ENCODE measurements at regions not wholly inside any gene's neighbourhood (a gene's known extent, or its start where the extent isn't known, plus 50 kb on each side); places are given as distances from the start of the nearest gene placed in this dataset.

DNA sequence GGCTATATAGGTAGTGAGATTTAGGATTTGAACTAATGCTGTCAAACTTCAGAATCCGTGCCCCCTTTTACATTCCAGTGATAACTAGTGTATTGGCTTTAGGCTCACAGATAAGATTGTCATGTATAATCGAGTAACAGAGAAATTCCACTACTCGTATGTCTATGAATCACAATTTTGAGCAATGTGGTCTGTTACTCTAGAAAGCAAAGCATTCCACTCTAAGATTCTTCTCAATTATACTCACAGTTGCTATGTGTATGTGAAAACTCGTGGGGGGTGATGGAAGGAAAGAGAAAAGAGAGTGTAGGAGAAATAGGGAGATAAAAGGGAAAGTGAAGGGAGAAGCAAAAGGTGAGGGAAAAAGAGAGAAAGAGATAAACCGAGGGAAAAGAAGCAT lies 1175.1 kb upstream of the GOT2 start:
- Mint-ChIP-seq H3K9me3 (no peaks in the 10 kb centered on the region), H3K27ac (peak overlapping the region; percentile 57), H3K4me1 (ENCODE audit: low read depth) (peaks cover 44% of the 10 kb centered on the region), H3K4me3 (peak overlapping the region; percentile 58), H3K36me3 (ENCODE audit: low read depth) (no peaks in the 10 kb centered on the region), H3K27me3 (ENCODE audit: insufficient read depth) (no peaks in the 10 kb centered on the region)
- TF ChIP-seq, protein P1, sequence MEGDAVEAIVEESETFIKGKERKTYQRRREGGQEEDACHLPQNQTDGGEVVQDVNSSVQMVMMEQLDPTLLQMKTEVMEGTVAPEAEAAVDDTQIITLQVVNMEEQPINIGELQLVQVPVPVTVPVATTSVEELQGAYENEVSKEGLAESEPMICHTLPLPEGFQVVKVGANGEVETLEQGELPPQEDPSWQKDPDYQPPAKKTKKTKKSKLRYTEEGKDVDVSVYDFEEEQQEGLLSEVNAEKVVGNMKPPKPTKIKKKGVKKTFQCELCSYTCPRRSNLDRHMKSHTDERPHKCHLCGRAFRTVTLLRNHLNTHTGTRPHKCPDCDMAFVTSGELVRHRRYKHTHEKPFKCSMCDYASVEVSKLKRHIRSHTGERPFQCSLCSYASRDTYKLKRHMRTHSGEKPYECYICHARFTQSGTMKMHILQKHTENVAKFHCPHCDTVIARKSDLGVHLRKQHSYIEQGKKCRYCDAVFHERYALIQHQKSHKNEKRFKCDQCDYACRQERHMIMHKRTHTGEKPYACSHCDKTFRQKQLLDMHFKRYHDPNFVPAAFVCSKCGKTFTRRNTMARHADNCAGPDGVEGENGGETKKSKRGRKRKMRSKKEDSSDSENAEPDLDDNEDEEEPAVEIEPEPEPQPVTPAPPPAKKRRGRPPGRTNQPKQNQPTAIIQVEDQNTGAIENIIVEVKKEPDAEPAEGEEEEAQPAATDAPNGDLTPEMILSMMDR (IDR thresholded peaks at IDR 0.05), result no peak
- peak; percentile 20 for DNase-seq

DNA sequence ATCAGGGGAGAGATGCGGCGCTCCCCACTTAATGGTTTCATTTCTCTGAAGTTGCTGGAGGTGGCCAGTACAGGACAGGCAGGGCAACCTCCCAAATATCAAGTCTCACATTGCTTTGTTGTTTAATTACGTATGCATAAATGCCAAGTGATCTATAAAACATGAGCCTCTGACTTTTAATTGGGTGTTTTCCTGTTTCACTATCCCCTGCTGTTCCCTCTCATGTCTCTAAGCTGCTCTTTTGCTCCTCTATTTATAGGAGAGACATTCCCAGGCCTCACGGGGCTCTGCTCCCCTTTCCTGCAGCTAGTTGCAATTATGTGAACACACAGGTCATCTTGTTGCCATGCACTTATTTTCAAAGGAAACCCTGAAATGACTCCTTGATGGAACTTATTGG lies 1173.5 kb upstream of the GOT2 start:
- H3K4me3 Mint-ChIP-seq, result peak overlapping the region; percentile 46; the same call in 1 of the 2 replicates
- TF ChIP-seq, protein P1 (IDR thresholded peaks at IDR 0.05), result no peak
- peaks cover 41% of the 10 kb centered on the region for H3K4me1 Mint-ChIP-seq (ENCODE audit: low read depth)
- no peak for DNase-seq
- H3K9me3 Mint-ChIP-seq, result no peaks in the 10 kb centered on the region
- H3K36me3 Mint-ChIP-seq (ENCODE audit: low read depth), result no peaks in the 10 kb centered on the region
- H3K27ac Mint-ChIP-seq, result no peak overlapping the region
- no peaks in the 10 kb centered on the region for H3K27me3 Mint-ChIP-seq (ENCODE audit: insufficient read depth)

DNA sequence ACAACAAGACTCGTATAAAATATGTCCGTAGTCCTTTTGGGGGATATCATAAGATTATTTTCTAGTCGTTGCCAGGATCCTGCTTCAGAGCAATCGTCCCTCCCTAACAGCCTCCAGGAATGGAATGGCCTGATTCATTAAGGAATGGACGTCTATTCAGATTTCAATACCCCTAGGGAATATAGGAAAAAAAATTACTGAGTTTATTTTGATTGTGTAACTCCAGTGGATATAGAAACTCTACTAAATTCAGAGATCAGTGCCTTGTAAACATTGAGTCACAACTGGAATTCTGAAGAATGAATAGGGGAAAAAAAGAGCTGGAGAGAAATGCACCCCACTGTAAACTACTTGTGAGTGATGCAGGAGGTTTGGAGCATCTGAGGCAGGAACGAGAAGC lies 1171.5 kb upstream of the GOT2 start:
- no peaks in the 10 kb centered on the region for H3K27me3 Mint-ChIP-seq (ENCODE audit: insufficient read depth)
- TF ChIP-seq, protein P1 (IDR thresholded peaks at IDR 0.05), result no peak
- DNase-seq, result peak; percentile 51
- peak overlapping the region; percentile 36; the same call in 1 of the 2 replicates for H3K27ac Mint-ChIP-seq
- no peaks in the 10 kb centered on the region for H3K36me3 Mint-ChIP-seq (ENCODE audit: low read depth)
- peaks cover 39% of the 10 kb centered on the region for H3K4me1 Mint-ChIP-seq (ENCODE audit: low read depth)
- H3K9me3 Mint-ChIP-seq, result no peaks in the 10 kb centered on the region
- H3K4me3 Mint-ChIP-seq, result peak overlapping the region; percentile 48

DNA sequence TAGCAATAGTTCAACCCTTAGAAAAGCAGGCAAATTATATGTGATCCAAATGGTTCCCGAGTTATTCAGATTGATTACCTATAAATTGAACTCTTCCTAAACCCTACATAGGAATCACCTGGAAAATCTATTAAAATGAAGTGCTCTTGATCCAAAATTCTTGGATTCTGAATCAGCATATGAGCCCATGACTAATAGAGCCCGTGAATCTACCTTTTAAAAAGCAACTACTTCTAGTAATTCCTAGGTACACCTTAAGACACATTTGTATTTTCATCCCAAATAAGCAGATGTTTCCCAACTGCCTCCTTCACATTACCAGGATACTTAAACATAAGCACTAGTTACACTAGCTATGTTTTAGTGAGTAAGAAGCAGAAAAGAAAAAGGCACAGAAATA lies 1171.0 kb upstream of the GOT2 start:
- Mint-ChIP-seq H3K4me3 (no peak overlapping the region), H3K9me3 (no peaks in the 10 kb centered on the region), H3K4me1 (ENCODE audit: low read depth) (peaks cover 39% of the 10 kb centered on the region), H3K27me3 (ENCODE audit: insufficient read depth) (no peaks in the 10 kb centered on the region), H3K27ac (peak overlapping the region; percentile 36; the same call in 1 of the 2 replicates), H3K36me3 (ENCODE audit: low read depth) (no peaks in the 10 kb centered on the region)
- TF ChIP-seq, protein P1 (IDR thresholded peaks at IDR 0.05), result no peak
- no peak for DNase-seq

DNA sequence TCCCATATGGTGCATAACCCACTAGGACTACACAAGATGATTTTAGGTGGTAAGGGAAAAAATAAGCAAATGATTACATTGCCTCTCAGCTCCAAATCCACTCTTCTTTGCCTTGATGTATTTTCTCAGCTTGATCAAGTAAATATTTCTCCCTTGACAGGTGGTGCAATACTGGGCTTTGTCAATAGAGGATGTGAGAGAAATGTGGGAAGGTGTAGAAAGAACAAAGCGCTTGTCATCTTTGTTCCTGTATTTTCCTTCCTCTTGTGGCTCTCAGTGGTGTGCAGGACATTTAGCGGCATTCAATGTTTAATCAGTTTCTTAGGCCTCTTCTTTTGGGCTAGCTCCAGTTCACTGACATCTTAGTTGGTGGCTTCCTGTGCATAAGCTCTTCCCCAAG lies 1165.8 kb upstream of the GOT2 start:
- H3K9me3 Mint-ChIP-seq, result no peaks in the 10 kb centered on the region
- TF ChIP-seq, protein P1 (IDR thresholded peaks at IDR 0.05), result no peak
- no peak for DNase-seq
- H3K4me1 Mint-ChIP-seq (ENCODE audit: low read depth), result peaks cover 2% of the 10 kb centered on the region
- no peak overlapping the region for H3K4me3 Mint-ChIP-seq
- H3K27me3 Mint-ChIP-seq (ENCODE audit: insufficient read depth), result peaks cover 1% of the 10 kb centered on the region; the same call in 1 of the 2 replicates
- H3K27ac Mint-ChIP-seq, result no peak overlapping the region
- no peaks in the 10 kb centered on the region for H3K36me3 Mint-ChIP-seq (ENCODE audit: low read depth)

DNA sequence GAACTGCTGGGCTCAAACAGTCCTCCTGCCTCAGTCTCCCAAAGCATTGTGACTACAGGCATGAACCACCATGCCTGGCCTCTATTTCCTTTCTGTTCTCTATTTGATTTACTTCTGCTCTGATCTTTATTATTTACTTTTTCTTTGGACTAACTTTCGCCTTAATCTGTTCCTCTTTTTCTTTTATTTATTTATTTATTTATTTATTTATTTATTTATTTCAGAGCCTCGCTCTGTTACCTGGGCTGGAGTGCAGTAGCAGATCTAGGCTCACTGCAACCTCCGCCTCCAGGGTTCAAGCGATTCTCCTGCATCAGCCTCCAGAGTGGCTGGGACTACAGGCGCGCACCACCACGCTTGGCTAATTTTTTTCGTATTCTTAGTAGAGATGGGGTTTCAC lies 1158.3 kb upstream of the GOT2 start:
- no peaks in the 10 kb centered on the region; the same call in 1 of the 2 replicates for H3K27me3 Mint-ChIP-seq (ENCODE audit: insufficient read depth)
- H3K9me3 Mint-ChIP-seq, result peaks cover 21% of the 10 kb centered on the region
- H3K4me3 Mint-ChIP-seq, result no peak overlapping the region
- TF ChIP-seq, protein P1 (IDR thresholded peaks at IDR 0.05), result no peak
- peaks cover 4% of the 10 kb centered on the region; the same call in 1 of the 2 replicates for H3K36me3 Mint-ChIP-seq (ENCODE audit: low read depth)
- peaks cover 10% of the 10 kb centered on the region; the same call in 1 of the 2 replicates for H3K4me1 Mint-ChIP-seq (ENCODE audit: low read depth)
- no peak overlapping the region for H3K27ac Mint-ChIP-seq
- DNase-seq, result no peak
